Karpas-422 (cell line): ENCODE measurements at regions not wholly inside any gene's neighbourhood (a gene's known extent, or its start where the extent isn't known, plus 50 kb on each side); places are given as distances from the start of the nearest gene placed in this dataset.

Experiments
- DNase-seq: peaks from one replicate; pipeline ENCODE4 v3.0.0-alpha.2; 2015
- H2AFZ ChIP-seq: fragments of 200-600 bp; sonication (generic); 2 replicates; pipeline ENCODE4 v1.6.1; 2014; ENCODE audit warnings: antibody characterized with exemption, low read length, mixed read lengths
- H3K27ac ChIP-seq: fragments of 200-600 bp; sonication (generic); 2 replicates; pipeline ENCODE4 v1.5.1; 2014; ENCODE audit warnings: mild to moderate bottlenecking, low read length, moderate library complexity
- H3K27me3 ChIP-seq: fragments of 200-600 bp; sonication (generic); 2 replicates; pipeline ENCODE4 v1.6.1; 2014; ENCODE audit warnings: low read length, mixed read lengths
- H3K36me3 ChIP-seq: fragments of 200-600 bp; sonication (generic); 2 replicates; pipeline ENCODE4 v1.6.1; 2014; ENCODE audit warnings: low read length, mixed read lengths; ENCODE audit not compliant: insufficient read depth
- H3K4me1 ChIP-seq: fragments of 200-600 bp; sonication (generic); 2 replicates; pipeline ENCODE4 v1.6.1; 2014; ENCODE audit warnings: mild to moderate bottlenecking, low read length, mixed read lengths
- H3K4me2 ChIP-seq: fragments of 200-600 bp; sonication (generic); 2 replicates; pipeline ENCODE4 v1.6.1; 2014; ENCODE audit warnings: low read length, low read depth, mild to moderate bottlenecking; ENCODE audit not compliant: poor library complexity, severe bottlenecking
- H3K4me3 ChIP-seq: fragments of 200-600 bp; sonication (generic); 2 replicates; pipeline ENCODE4 v1.5.1; 2014; ENCODE audit warnings: mild to moderate bottlenecking, antibody characterized with exemption, low read length, mixed read lengths
- H3K79me2 ChIP-seq: fragments of 200-600 bp; sonication (generic); 2 replicates; pipeline ENCODE4 v1.6.1; 2014; ENCODE audit warnings: mild to moderate bottlenecking, low read length, mixed read lengths
- H3K9ac ChIP-seq: fragments of 200-600 bp; sonication (generic); 2 replicates; pipeline ENCODE4 v1.6.0; 2014; ENCODE audit warnings: low read length
- H3K9me2 ChIP-seq: fragments of 200-600 bp; sonication (generic), shearing (Covaris generic); replicated peaks from 2 replicates; pipeline ENCODE4 v1.6.0; 2014; ENCODE audit warnings: mild to moderate bottlenecking, low read length, moderate library complexity; ENCODE audit not compliant: insufficient read depth
- H3K9me3 ChIP-seq: fragments of 300-700, 200-600 bp; sonication (generic); 2 replicates; pipeline ENCODE4 v1.6.1; 2014; ENCODE audit warnings: low read length, mixed read lengths
- H4K20me1 ChIP-seq: fragments of 200-600 bp; sonication (generic); 2 replicates; pipeline ENCODE4 v1.6.1; 2014; ENCODE audit warnings: mild to moderate bottlenecking, antibody characterized with exemption, low read length, low read depth; ENCODE audit not compliant: insufficient read depth

DNA sequence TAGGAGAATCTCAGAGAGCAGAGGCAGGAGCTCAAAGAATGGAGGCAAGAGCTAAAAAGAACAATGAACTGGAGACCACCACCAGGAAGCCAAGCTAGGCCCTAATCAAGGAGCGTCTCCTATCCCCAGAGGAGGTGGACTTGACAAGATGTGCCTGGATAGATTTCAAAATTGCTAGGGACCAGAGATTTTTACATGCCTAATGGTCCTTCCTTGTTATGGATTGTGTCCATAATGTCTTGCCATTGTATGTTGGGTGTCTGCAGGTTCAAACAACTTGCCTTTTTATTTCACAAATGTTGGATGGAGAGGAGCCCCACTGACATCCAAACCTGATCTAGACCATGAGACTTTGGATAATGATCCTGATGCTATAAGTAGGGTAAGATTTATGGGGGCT, 88.2 kb upstream of the TP53I11 start:
- DNase-seq = no peak
- H3K27ac ChIP-seq = no peak overlapping the region

DNA sequence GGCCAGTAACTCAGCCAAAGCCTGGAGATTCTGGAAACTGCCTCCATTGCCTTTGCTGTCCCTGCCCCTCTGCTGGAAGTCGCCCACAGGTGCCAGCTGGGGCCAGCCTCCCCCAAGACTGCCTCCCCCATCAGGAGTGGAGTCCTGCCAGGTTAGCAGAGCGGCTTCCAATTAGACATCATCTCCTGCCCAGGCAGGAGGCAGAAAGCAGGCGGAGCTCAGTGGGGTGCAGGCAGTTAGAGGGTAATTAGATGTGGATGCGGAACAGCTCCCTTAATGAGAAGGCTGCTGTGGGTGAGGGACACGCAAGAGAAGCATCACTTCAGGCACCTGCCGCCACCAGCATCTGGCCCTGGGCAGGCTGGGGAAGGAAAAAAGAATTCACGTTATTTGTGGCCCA, 90.9 kb upstream of the TP53I11 start:
- Histone ChIP-seq H3K4me3 (no peak overlapping the region), H3K4me1 (peaks cover 29% of the 10 kb centered on the region), H4K20me1 (no peaks in the 10 kb centered on the region), H3K27me3 (no peaks in the 10 kb centered on the region), H3K9ac (no peak overlapping the region), H2AFZ (no peak overlapping the region), H3K9me2 (no peaks in the 10 kb centered on the region), H3K27ac (no peak overlapping the region), H3K4me2 (no peak overlapping the region), H3K36me3 (peaks cover 4% of the 10 kb centered on the region; the same call in 1 of the 2 replicates), H3K9me3 (no peaks in the 10 kb centered on the region; the same call in 1 of the 2 replicates), H3K79me2 (no peaks in the 10 kb centered on the region)
- DNase-seq = no peak

More for the DNA sequence above, 88.2 kb upstream of the TP53I11 start:
- no peaks in the 10 kb centered on the region; the same call in 1 of the 2 replicates for H3K9me3 ChIP-seq
- no peak overlapping the region for H3K4me3 ChIP-seq
- no peak overlapping the region for H3K9ac ChIP-seq
- H3K9me2 ChIP-seq = no peaks in the 10 kb centered on the region
- H4K20me1 ChIP-seq = no peaks in the 10 kb centered on the region
- no peak overlapping the region for H3K4me2 ChIP-seq
- peaks cover 47% of the 10 kb centered on the region for H3K4me1 ChIP-seq
- no peak overlapping the region for H2AFZ ChIP-seq
- no peaks in the 10 kb centered on the region for H3K79me2 ChIP-seq
- H3K27me3 ChIP-seq = no peaks in the 10 kb centered on the region
- peaks cover 4% of the 10 kb centered on the region; the same call in 1 of the 2 replicates for H3K36me3 ChIP-seq

DNA sequence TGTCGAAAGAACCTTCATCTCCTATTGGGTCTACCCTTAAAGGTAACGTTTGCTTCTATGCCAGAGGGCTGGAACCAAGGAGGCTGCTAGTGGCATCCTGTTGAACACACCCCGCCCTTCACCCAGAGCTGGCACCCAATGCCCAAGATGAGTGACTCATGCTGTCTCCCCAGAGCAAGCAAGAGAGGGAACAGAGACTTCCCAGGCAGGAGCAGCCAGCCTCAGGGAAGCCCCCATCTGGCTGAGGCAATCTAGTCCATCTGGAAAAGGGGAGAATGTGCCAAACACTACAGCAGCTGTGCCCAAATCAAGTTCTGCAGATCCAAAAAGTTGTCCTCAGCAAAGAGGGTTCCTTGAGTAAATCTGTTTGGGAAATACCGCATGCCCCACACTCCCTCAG, 91.9 kb upstream of the TP53I11 start:
- H3K36me3 ChIP-seq = peaks cover 4% of the 10 kb centered on the region; the same call in 1 of the 2 replicates
- H3K9me3 ChIP-seq = no peaks in the 10 kb centered on the region; the same call in 1 of the 2 replicates
- no peaks in the 10 kb centered on the region for H4K20me1 ChIP-seq
- no peaks in the 10 kb centered on the region for H3K27me3 ChIP-seq
- no peaks in the 10 kb centered on the region for H3K79me2 ChIP-seq
- H2AFZ ChIP-seq = no peak overlapping the region
- no peaks in the 10 kb centered on the region for H3K9me2 ChIP-seq
- H3K4me3 ChIP-seq = no peak overlapping the region
- DNase-seq = no peak
- no peak overlapping the region for H3K9ac ChIP-seq
- H3K4me2 ChIP-seq = no peak overlapping the region
- H3K27ac ChIP-seq = no peak overlapping the region
- H3K4me1 ChIP-seq = peaks cover 19% of the 10 kb centered on the region

- Histone ChIP-seq H3K4me2 (no peak overlapping the region), H3K9me2 (no peaks in the 10 kb centered on the region), H3K9ac (no peak overlapping the region), H3K79me2 (no peaks in the 10 kb centered on the region), H3K27ac (no peak overlapping the region), H3K4me1 (peaks cover 13% of the 10 kb centered on the region), H3K4me3 (no peak overlapping the region), H2AFZ (no peak overlapping the region), H3K36me3 (peaks cover 4% of the 10 kb centered on the region; the same call in 1 of the 2 replicates), H3K27me3 (no peaks in the 10 kb centered on the region), H4K20me1 (no peaks in the 10 kb centered on the region), H3K9me3 (no peaks in the 10 kb centered on the region; the same call in 1 of the 2 replicates)
- no peak for DNase-seq
Measured at GRCh38 chr11:45043755-45044475, 93.2 kb upstream of the TP53I11 start.

- Histone ChIP-seq H3K9ac (no peak overlapping the region), H3K27me3 (no peaks in the 10 kb centered on the region), H3K4me3 (no peak overlapping the region), H2AFZ (no peak overlapping the region), H3K9me2 (no peaks in the 10 kb centered on the region), H3K9me3 (no peaks in the 10 kb centered on the region), H4K20me1 (no peaks in the 10 kb centered on the region), H3K4me1 (peaks cover 13% of the 10 kb centered on the region), H3K36me3 (no peaks in the 10 kb centered on the region), H3K27ac (no peak overlapping the region), H3K79me2 (no peaks in the 10 kb centered on the region), H3K4me2 (no peak overlapping the region)
- no peak for DNase-seq
Measured at GRCh38 chr11:45045683-45046471, 95.2 kb upstream of the TP53I11 start.

- H3K79me2 ChIP-seq = no peaks in the 10 kb centered on the region
- H2AFZ ChIP-seq = no peak overlapping the region
- no peak overlapping the region for H3K9ac ChIP-seq
- no peak overlapping the region for H3K27ac ChIP-seq
- no peaks in the 10 kb centered on the region for H3K36me3 ChIP-seq
- H4K20me1 ChIP-seq = no peaks in the 10 kb centered on the region
- no peaks in the 10 kb centered on the region for H3K9me2 ChIP-seq
- H3K27me3 ChIP-seq = no peaks in the 10 kb centered on the region
- no peak overlapping the region for H3K4me2 ChIP-seq
- DNase-seq = no peak
- peaks cover 9% of the 10 kb centered on the region for H3K4me1 ChIP-seq
- no peak overlapping the region for H3K4me3 ChIP-seq
- H3K9me3 ChIP-seq = no peaks in the 10 kb centered on the region
Measured at GRCh38 chr11:45048313-45048841, 97.7 kb upstream of the TP53I11 start.

DNA sequence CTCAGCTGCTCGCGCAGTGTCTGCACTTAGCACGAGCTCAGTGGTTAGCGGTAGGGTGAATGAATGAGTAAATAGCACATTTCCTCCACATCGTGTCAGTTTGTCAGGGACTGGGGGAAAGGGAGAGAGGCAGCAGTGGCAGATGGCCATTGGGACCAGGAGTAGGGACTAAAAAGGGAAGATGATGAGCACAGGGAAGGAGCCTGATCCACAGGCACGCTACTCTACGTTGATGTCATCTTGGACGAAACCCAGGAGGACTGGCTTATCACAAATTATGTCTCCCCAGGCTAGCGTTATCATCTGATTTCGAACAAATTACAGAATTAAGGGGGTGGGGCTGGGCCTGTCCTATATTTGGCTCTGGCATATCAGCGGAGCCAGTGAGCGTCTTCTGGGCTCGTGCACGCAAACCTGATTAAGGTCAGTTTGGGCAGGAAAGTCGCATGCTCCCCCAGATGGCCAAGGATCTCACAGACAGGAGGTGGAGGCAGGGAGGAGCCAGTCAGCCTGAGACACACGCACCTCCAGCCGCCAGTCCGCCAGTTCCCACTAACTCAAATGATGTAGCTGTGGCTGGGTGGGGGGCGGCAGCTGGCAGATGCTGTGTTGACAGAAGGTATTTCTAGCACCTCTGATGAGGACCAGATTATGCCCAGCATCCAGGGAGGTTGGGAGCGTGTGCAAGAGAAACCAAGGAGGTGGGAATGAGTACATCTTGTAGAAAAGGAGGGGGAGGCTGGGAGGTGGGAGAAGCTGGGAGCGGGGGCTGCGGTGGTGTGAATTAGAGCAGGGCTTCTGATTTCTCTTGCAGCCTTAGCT, 97.4 kb upstream of the PRDM11 start:
- H2AFZ ChIP-seq = no peak overlapping the region
- no peak overlapping the region for H3K4me3 ChIP-seq
- no peak overlapping the region for H3K4me2 ChIP-seq
- H4K20me1 ChIP-seq = no peaks in the 10 kb centered on the region
- H3K4me1 ChIP-seq = peaks cover 16% of the 10 kb centered on the region
- H3K79me2 ChIP-seq = no peaks in the 10 kb centered on the region
- no peaks in the 10 kb centered on the region for H3K27me3 ChIP-seq
- no peaks in the 10 kb centered on the region for H3K36me3 ChIP-seq
- no peak for DNase-seq
- H3K9ac ChIP-seq = no peak overlapping the region
- H3K27ac ChIP-seq = no peak overlapping the region
- H3K9me3 ChIP-seq = no peaks in the 10 kb centered on the region
- H3K9me2 ChIP-seq = no peaks in the 10 kb centered on the region
